ENCODE measurements at regions not wholly inside any gene's neighbourhood (a gene's known extent, or its start where the extent isn't known, plus 50 kb on each side); places are given as distances from the start of the nearest gene placed in this dataset.

DNA sequence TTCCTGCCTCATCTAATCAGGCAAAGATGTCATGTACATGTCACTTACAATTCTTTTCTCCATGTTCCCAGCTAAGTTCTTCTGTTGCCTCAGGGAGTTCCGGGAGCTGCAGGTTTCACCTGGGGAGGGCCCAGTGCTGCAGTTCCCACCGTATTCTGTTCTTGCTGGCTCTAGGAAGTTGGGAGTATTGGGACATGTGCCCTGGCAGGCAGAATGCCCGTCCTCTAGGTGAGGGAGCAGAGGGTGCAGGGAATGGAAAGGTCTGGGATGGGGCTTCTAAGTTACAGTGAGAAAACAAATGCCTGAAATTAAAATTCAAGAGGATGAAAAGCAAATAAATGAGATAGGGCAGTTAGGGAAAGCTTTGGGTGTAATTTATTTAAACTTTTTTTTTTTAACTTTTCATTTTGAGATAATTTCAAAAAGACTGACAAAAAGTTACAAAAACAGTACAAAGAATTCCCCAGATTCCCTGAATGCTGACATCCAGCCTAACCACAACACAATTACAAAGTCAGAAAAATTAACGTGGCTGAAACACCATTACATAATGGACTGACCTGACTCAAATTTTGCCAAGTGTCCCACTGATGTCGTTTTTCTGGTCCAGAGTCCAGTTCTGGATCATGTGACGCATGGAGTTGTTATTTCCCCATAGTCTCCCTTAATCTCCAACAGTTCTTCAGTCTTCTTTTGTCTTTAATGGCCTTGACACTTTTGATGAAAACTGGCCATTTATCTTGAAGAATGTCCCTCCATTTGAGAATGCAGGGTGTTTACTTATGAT is 187.2 kb upstream of the MYL2 start:
- no peak for DNase-seq

DNA sequence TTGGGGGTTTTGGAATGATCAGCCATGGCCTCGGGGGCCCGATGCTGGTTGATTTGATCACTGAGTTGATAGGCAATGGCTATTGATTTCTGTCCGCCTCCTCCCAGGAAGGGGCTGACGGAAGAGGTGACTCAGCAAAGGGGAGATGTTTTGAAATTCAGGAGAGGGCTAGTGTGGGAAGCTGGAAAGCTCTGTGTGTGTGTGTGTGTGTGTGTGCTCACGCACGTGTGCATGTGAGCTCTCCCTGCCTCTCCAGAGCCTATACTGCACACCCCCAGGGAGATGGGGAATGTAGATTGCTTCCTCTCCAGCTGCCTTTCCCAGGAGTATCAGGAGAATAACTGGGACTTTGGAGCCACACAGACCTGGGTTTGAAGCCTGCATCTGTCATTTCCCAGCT is 184.9 kb upstream of the MYL2 start:
- no peak for DNase-seq

DNA sequence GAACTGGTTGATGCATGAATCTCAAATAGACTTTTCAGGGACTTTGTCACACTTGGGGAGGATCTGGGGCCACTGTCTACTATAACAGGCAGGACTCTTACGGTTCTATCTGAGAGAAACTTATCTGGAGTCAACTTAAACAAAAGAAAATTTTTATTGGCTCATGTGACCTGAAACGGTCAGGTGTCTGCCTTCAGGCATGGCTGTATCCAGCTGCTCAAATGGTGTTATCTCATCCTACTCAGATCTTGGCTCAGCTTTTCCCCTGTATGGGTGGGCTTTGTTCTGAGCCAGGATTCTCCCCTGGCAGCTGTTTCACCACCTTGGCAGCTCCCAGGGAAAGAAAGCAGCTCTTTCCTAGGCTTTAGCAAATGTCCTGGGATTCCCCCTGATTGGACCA is 183.2 kb upstream of the MYL2 start:
- DNase-seq = no peak

DNA sequence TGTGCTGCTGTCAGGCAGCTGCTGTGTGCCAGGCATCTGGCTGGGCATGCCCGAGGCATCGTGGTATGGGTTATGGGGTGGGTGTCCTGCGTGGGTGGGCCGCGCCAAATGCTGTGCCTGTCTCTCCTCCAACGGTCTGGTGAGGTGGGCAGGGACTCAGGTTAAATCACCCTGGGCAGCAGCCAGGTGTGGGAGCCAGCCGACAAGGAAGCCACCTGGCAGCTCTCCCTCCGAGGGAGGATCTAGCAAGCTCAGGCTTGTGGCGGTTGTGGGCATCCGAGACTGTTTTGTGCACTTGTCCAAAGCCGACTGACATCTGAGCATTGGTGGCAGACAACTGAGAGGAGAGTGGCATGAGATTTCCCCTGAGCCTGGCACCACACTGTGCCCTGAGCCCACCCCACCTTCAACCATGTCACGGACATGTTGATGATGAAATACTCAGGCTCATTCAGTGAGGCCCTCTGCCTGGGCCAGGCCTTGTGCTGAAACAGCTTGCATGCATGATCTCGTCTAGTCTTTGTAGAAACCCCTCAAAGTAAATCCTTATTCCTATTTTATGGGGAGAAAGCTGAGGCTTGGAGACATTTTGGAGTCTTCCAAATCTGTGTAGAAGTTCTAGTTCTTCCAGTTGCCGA is 181.8 kb upstream of the MYL2 start:
- no peak for DNase-seq

DNA sequence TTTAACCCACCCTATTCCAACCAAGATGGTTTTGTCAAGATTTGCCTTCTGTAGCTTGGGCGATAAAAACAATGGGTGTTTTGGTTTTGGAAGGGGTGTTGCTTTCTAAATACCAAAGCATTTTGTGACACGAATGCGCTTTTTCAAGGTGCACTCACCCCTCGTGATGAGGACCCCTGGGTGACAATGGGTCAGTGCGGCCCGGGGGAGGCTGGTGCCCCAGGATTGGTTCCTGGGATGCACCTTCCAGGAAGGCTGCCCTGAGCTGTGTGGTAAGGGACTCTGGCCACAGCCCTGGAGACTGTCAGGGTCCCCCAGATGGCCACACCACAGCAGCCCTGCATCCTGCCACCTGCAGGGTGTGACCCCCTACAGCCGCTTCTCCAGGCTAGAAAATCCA is 180.6 kb upstream of the MYL2 start:
- no peak for DNase-seq

DNA sequence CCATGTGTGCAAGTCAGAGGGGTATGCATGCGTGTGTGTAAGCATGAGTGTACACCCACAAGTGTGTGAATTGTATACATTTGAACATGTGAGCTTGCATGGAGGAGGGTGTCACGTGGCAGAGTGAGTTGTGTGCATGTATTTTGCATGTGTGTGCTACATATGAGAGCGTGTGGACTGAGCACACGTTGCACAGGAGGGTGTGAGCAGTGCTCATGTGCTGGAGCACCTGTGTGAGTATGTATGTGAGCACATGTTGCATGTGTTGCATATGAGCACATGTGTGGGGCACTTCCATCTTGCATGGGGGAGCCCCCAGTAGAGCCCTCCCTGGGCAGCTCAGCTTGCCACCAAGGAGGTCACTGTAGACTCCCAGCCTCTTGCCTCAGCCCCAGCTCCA is 180.2 kb upstream of the MYL2 start:
- DNase-seq = no peak

DNA sequence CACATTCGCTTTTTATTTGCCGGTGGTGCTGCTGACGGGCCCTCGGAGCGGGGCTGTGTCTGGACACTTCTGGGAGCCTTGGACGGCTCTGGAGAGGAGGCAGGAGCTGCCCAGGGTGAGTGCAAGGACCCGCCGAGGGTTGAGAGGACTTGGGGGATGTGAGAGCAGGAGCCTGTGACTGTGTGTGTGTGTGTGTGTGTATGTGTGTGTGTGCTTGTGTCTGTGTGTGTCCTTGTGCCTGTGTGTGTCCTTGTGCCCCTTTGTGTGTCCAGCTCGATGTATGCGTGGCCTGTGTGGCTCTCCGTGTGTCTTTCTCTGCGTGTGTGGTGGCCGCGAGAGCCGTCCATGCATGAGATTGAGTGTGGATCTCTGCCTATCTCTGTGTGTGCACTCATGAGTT is 179.6 kb upstream of the MYL2 start:
- no peak for DNase-seq

DNA sequence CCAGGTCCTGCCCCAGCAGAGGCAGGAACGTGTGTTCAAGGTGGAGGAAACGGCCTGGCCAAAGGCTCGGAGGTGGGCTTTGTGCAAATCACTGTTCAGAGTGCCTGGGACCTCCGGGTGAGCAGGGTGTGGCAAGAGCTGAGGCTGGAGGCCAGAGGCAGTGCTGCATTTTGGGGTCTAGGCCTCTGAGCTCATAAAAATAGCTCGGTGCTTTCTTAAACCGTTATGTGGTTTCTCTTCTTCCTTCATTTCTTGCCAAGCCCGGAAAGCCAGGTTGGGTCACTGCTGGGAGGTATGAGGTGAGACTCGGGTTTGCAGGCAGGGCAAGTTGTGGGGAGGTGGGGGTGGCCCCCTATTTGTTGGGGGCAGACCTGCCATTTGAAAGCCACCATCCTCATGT is 178.8 kb upstream of the MYL2 start:
- DNase-seq = no peak

DNA sequence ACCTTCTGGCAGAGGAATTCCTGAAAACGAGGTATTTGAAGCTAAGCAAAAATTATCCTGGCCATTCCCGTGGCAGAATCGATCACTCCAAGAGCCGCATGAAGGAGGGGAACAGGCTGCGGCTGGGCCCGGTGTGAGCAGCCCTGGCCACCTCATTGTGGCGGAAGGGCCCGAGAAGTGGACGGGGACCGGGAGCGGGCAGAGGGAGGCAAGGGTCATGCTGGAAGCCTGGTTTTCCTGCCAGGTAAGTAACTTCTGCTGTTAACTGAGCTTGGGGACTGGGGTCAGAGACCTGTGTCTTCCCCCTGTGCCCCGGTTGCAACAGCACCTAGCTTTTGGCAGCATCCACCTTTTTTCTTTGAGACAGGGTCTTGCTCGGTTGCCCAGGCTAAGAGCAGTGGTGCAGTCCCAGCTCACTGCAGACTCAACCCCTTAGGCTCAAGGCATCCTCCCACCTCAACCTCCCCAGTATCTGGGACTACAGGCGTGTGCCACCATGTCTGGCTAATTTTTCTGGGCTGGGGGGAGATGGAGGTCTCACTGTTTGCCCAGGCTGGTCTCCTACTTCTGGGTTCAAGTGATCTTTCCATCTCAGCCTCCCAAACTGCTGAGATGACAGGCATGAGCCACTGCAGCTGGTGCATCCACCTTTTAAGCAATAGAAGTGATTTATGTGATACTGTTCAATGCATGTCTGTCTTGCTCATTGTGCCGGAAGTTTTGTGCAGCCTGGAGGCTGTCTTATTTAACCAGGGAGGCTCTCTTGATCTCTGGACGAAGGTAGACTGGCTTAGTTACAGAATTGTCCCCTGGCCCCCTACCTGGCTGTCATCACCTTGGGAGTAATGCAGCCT is 174.0 kb upstream of the MYL2 start:
- no peak for DNase-seq

DNA sequence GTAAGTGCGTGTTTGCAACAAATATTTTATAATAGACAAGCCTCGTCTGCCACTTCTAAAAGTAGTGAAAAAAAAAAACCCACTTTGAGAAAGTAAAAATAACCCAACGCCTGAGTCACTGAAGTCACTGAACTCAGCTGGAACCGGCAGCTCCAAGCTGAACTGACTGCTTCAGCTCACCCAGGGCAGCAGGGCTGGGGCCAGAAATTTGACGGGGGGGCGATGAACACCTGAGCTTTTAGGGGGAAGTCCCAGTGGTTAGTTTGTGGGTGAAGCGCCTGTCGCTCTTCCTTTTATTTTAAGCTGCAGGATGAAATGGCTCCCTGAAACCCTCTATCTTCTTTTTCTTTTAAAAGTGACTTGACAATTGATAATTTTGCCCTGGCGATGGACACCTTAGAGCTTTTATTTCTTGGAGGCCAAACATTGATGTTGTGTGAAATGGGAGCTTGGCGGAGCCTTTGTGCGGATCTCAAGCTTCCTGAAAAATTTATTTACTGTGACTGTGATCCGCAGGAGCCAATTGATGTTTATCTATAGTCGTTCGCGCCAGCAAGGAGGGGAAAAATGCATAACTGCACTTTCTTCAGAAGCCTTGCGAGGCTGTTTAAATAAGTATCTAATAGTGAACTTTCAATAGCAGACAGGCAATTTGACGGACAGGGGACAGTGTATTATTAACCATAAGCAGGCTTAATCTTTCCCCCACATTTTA is 173.2 kb upstream of the MYL2 start:
- peak in 1 of 4 experiments; percentile 12 for DNase-seq

DNA sequence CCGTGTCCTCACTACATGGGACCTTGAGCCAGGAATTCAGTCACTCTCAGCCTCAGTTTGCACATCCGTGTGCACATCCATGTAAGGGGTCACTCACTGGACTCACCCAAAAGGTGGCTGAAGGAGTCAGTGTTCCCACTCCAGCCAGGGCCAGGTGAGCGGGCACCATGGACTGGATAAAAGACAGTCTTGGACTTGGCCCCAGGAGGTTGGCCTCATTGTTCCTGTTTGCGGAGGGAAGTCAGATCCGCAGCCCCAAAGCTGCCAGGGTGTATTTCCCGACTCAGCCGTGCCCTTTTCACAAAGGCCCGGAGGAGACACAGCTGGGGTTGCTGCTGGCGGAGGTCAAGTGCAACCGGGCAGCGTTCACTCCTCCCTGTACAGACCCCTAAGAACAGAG is 170.7 kb upstream of the MYL2 start:
- no peak for DNase-seq

DNA sequence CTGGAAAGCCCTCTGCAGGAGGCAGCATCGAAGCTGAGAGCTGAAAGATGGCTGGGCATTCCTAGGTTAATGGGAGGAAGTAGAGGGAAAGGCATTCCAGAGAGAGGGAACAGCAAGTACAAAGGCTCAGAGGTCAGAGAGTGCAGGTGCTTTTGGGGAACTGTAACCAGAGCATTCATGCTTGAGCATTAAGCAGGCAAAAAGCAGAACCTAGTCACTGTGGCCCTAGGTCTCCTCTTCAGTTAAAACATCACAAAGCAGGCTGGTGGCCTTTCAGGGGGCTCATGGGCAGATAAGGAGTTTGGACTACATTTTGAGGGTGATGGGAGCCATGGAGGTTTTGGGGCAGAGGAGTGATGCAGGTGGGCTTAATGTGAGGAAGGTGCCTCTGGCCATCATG is 169.2 kb upstream of the MYL2 start:
- no peak for DNase-seq

DNA sequence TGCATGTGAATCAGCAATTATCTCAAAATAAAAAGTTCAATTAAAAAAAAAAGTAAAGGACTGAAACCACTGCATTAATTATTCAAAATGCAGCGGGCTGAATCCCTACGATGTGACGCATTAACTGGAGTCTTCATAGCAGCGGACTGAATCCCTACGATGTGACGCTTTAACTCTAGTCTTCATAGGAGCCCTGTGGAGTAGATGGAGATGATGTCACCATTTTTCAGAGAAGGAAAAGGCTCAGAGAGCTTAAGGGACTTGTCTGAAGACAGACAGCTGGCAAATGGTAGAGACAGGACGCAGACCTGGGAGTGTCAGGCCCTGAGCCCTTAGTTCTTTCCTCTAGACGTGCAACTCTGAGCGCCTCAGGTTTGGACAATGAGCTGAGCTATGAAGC is 168.0 kb upstream of the MYL2 start:
- DNase-seq = no peak

DNA sequence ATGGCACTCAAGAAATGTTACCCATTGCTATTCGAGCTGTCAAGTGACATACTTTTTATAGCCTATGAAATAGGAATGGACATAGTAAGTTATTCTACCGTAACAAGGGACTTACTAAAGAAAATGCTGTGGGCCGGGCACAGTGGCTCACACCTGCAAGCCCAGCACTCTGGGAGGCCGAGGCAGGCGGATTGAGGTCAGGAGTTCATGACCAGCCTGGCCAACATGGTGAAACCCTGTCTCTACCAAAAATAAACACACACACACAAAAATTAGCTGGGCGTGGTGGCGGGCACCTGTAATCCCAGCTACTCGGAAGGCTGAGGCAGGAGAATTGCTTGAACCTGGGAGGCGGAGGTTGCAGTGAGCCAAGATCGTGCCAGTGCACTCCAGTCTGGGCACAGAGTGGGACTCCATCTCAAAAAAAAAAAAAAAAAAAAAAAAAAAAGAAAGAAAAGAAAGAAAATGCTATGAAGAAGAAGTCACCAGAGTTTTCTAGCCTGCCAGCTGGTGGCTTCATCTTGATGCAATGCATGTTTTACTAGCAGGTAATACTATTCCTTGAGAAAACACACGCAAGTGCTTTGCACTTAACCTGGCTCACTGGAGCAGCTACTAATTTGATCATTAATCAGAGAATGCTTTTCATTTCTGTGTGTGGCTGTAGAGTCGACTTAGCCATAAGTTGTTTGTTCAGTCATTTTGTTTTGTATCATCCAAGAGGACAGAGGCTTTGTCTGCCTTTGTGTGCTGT is 166.7 kb upstream of the MYL2 start:
- no peak for DNase-seq

DNA sequence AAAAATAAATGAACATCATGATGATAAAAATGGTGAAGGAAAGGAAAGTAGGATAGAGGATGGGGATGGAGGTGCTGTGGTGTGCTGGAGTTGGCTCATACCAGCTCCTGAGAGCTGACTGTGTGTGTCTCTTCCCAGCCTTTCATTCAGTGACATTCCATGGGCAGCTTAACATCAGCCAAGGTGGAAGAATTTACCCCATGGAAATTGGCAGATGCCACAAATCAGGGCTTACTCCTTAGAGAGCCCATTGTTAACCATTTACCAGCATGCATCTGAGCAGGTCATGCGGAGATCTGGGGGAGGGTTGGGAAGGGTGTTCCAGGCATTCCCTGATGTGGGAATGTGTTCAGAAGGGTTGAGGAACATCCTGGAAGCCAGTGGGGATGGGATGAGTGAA is 164.7 kb upstream of the MYL2 start:
- DNase-seq = no peak

DNA sequence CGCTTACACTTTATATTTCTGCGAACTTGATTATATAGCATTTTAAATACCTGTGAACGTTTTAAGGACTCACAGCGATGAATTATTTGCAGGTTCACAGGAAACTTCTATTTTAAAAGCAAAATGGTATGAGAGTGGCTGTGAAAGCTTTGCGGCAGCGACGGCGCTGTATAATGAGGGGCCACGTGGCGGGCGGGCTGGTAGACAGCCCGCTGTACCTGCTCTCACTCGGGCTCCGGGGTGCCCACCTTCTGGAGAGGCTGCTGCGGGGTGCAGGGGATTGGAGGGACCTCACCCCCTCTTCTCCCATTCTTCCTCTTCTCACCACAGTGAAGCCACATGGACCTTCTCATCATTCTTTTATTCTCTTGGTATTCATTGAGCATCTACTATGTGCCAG is 164.2 kb upstream of the MYL2 start:
- DNase-seq = no peak

DNA sequence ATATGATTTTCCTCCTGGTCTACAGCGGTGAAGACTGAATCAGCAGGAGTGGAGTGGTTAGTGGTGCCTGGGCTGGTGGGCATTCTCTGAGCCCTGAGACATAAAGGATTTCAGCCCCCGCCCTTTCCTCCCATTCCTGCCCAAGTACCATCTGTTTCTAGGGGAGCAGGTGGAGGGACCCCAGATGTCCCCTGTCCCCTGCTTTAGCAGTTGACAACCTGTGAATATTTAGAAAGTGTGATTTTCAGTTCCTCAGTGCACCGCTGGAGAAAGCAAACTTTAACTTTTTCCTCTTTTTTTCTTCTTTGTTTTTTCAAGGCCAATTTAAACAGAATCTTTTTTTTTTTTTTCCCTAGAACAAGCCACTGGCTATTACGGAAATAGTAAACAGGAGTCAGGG is 163.8 kb upstream of the MYL2 start:
- DNase-seq = no peak

DNA sequence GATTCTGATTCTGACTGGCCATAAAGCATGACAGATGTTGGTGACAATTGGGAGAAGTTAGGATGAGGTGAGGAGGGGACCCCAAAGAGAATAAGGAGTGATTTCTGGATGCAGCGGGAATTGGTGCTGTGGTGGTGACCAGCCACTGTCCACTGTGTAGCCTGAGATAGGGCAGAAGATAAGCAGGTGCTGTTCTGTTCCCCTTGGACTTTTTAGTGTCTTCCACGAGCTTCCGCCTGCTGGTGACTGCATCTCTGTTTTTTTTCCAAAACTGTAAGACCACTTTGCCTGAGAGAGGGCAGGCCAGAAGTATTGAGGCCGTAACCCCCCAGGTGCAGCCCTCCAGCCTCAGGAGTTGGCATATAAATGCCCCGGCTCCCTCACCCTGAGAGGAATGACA is 161.2 kb upstream of the MYL2 start:
- no peak for DNase-seq

DNA sequence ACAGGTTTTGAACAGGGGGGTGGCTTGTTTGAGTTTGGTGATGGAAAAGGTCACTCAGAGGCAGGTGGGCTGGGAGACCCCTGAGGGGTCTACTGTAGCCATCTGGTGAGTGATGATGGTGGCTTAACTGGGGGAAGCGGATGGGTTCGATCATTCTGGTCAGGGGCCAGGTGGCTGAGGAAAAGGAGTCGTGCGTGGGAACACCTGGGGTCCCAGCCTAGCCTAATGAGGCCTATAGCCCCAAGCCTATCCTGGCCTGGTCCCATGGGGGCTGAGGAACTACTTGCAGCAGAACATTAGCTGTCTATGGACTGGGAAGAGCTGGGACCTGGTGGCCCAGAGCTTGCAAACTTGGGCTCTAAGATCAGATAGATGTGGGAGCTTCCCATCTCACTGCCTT is 158.4 kb upstream of the MYL2 start:
- DNase-seq = no peak

DNA sequence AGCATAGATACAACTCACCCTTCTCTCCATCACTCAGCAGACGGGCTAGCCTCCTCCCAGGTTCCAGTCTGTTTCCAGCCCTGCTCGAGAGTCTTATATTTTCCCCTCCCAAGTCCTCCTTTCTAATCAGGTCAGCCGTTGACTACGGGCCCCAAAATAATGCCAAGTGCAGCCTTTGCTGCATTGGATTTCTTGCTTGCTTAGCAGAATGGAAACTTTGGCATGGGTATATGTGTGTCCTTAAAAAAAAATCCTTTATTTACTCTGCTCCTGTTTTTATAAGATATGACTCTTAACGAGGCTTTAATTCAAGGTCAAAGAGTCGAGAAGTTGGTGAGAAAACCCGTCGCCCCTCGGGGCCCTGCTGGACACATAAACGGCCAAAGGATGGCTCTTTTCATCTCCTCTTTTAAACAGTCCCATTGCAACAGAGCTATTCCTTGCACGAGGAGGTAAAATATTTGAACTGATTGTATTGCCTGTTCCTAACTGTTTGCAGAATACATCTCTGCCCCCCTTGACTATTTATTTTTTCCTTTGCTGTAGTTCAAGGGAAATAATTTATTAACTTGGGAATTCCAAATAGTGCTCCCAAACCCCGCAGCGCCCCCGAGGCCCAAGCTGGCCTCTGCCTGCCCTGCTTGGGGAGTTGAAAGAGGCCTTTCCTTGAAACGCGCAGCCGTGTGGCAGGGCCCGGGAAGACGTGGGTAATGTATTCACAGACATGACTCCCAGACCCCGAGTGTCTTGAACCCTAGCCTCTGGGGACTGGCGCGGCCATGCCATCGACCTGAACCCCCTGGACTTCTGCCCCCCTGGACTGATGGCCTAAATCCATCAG is 156.5 kb upstream of the MYL2 start:
- DNase-seq = no peak

DNA sequence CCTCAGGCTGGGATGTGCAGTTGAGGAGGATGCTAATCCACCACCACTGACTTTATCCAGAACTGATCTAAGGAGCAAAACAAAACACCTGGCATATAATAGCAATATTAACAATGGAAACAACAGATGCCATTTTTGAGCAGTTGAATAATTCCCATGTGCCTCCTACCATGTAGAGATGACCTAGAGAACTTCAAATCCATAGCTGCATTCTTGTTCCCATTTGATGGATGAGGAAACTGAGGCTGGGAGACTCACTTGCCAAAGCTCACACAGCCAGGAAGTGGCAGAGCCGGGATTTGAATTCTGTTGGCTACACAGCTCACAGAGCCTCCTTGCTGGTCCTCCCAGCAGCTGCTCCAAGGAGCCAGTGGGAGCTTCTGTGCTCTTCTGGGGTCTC is 155.8 kb upstream of the MYL2 start:
- DNase-seq = no peak

DNA sequence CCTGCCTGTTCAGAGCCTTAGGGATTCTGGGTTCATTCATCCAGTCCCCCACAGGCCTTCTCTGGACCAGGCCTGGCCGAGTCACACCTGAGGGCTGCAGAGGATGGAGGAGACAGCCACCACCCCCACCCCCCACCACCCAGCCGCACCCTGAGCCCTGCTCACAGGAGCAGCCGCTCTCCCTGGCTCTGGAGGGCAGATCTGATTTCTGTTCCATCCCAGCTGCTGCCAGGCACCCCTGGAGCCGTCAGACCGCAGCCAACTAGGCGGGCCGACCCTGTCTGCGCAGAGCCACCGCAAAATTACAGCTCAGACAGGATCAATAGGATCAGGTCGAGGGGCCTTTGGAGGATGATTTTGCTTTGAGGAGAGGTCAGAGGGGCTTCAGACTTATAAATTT is 154.6 kb upstream of the MYL2 start:
- no peak for DNase-seq

Measured in activated naive CD4-positive, alpha-beta T cell (primary cell).